GM12873 (cell line): ENCODE measurements at regions not wholly inside any gene's neighbourhood (a gene's known extent, or its start where the extent isn't known, plus 50 kb on each side); places are given as distances from the start of the nearest gene placed in this dataset.

ENCODE experiments used
- TF ChIP-seq, protein P1 (sequence below): IDR thresholded peaks from 2 replicates; pipeline ENCODE4 v1.5.1; 2012; ENCODE audit warnings: low read depth, mild to moderate bottlenecking, moderate library complexity, low read length, control low read depth; ENCODE audit not compliant: insufficient read depth; ENCODE audit errors: missing control alignments

DNA sequence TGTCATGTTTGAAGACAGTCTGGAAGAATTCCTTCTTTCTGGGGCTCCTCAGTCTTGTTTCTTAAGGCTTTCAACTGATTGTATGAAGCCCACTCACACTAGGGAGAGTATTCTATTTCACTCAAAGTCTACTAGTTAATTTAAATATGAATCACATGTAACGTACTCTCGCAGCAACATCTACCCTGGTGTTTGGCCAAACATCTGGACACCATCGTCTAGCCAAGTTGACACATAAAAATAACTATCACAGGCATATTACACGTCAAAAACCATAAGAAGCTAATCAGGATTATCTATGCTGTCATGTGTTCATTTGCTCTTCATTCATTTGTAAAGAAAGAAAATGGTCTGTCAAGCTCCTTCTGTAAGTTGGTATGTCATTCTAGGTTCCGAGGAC lies 787.4 kb downstream of the KCNJ2 start:
- TF ChIP-seq, protein P1, sequence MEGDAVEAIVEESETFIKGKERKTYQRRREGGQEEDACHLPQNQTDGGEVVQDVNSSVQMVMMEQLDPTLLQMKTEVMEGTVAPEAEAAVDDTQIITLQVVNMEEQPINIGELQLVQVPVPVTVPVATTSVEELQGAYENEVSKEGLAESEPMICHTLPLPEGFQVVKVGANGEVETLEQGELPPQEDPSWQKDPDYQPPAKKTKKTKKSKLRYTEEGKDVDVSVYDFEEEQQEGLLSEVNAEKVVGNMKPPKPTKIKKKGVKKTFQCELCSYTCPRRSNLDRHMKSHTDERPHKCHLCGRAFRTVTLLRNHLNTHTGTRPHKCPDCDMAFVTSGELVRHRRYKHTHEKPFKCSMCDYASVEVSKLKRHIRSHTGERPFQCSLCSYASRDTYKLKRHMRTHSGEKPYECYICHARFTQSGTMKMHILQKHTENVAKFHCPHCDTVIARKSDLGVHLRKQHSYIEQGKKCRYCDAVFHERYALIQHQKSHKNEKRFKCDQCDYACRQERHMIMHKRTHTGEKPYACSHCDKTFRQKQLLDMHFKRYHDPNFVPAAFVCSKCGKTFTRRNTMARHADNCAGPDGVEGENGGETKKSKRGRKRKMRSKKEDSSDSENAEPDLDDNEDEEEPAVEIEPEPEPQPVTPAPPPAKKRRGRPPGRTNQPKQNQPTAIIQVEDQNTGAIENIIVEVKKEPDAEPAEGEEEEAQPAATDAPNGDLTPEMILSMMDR = no peak

DNA sequence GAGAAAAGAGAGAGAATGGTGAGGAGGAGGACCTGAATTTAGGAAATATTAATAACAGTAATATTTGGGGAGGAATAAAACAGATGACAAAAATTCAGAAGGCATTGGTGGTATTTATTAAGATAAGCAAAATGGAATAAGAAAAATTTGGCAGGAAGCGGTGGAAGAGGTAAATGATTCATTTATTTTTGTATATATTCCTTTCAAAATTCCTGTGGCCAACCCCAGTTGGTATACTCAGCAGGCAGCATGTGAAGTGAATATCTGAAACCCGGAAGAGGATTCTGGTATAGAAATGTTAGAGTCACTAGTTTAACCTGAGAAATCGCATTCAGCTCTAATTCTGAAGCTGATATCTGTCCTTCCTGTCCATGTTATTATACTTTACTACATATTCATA lies 792.0 kb downstream of the KCNJ2 start:
- TF ChIP-seq, protein P1 = no peak

DNA sequence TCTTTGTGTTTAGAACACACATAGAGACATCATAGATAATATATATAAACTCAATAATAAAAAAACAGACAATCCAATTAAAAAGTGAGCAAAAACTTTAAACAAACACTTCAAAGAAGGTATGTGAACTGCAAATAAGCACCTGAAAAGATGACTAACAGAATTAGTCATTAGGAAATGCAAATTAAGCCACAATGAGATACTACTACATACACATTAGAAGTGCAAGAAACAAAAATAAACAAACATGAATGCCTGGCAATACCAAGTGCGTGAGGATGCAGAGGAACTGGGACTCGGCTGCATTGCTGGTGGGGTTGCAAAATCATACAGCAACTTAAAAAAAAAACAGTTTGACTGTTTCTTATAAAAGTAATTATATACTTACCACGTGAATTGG lies 799.0 kb downstream of the KCNJ2 start:
- TF ChIP-seq, protein P1 = no peak

DNA sequence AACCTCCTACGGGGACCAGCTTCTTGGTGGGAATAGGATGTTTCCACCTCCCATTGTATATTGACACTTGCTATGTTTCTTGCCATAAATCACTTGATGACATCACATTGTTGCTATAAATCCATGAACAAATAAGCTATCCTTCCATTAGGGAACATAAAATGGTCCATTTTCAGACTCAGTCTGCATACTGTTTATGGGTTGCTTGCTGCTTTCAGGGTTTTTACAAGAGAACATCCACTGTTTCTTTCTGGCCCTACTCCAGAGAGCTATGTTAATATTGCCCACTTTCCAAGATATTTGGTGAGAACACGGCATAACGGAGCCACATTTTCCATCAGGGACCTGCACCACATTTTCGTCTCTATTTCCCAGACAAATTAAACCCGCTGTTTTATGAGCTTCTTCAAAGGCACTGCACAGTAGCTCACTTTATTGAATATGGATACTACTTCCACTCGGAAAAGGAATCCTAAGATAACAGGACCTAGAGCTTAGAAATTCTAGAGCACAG lies 800.2 kb downstream of the KCNJ2 start:
- TF ChIP-seq, protein P1 = no peak

DNA sequence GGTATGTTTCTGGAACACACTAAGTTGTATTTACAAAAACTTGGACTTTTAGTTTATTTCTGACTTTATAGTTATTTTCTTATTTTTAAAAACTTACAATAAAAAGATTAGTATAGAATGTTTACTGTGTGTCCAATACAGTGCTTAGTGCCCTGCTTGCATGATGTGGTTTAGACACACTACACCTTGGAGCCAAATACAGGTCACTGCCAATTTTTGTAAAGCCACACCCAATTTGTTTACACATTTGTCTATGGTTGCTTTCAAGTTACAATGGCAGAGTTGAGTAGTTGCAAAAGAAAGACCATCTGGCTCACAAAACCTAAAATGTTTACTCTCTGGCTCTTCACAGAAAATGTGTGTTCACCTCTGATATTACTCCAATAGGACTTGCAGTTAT lies 807.1 kb downstream of the KCNJ2 start:
- TF ChIP-seq, protein P1 = no peak

DNA sequence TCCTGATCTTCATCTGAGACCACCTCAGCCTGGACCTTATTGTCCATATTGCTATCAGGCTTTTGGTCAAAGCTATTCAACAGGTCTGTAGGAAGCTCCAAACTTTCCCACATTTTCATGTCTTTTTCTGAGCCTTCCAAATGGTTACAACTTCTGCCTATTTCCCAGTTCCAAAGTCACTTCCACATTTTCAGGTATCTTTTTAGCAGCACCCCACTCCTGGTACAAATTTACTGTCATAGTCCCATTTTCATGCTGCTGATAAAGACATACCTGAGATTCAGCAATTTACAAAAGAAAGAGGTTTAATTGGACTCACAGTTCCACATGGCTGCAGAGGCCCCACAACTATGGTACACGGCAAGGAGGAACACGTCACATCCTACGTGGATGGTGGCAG lies 815.5 kb downstream of the KCNJ2 start:
- TF ChIP-seq, protein P1 = no peak

DNA sequence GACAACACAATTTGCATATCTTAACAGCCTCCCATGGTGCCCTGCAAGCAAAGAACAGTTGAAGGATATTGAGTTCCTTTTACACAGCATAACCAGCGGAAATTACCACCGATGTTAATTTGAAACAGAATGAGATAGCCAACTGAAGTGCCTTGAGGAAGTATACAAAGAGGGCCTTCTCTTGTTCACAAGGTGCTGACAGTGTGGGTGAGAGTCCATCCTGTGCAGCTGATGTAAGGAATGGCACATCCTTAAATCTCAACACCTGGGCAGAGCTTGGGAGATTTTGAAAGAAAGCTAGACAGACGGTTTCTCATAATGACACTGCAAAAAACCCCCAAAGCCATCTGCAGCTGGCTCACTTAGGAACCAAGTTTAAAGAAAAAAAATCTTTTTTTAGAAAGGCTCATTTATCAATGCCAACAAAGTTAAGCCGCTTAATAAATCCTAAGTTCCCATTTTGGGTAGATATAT lies 818.6 kb downstream of the KCNJ2 start:
- TF ChIP-seq, protein P1 = no peak
